CD4-positive, alpha-beta T cell (primary cell): ENCODE measurements at regions not wholly inside any gene's neighbourhood (a gene's known extent, or its start where the extent isn't known, plus 50 kb on each side); places are given as distances from the start of the nearest gene placed in this dataset.

ENCODE experiments used
- ATAC-seq: fragments of 200-7000 bp; cut with Tn5 transposase; one replicate; pipeline ENCODE4 v1.10.0; 2022; ENCODE audit warnings: mild to moderate bottlenecking; ENCODE audit not compliant: poor library complexity
- CTCF ChIA-PET: fragments of 350-600 bp; sonication (Branson Sonifier 250); formaldehyde crosslinking; loops from one replicate; lab custom pipeline; 2021; ENCODE audit warnings: antibody characterized with exemption, inconsistent platforms; lab: Charles Lee
- POLR2A ChIA-PET: fragments of 350-600 bp; sonication (Branson Sonifier 250); formaldehyde crosslinking; loops from one replicate; lab custom pipeline; 2021; ENCODE audit warnings: antibody characterized with exemption, inconsistent platforms; lab: Charles Lee
- DNase-seq, 14 experiments: peaks; one replicate each; pipeline ENCODE4 v3.0.0-alpha.2; 2013 to 2020; ENCODE audit warnings: mixed read lengths in 2 of 14
- H3K27ac ChIP-seq, 2 donors: one replicate each; pipeline versions ENCODE4 v1.5.1 to v1.7.0; 2013; ENCODE audit warnings: low read length in 2 of 2, low read depth in 1 of 2, mild to moderate bottlenecking in 1 of 2
- H3K27me3 ChIP-seq, 2 experiments: 1 replicate in 1 of 2; 2 replicates in 1 of 2; pipeline versions ENCODE4 v1.6.1 to v1.7.0; 2013; ENCODE audit warnings: low read length in 2 of 2, control low read depth in 1 of 2, mild to moderate bottlenecking in 1 of 2, moderate library complexity in 1 of 2; ENCODE audit not compliant: insufficient read depth in 2 of 2, control insufficient read depth in 1 of 2
- H3K36me3 ChIP-seq: one replicate; pipeline ENCODE4 v1.6.1; 2013; ENCODE audit warnings: low read length, control low read depth; ENCODE audit not compliant: insufficient read depth
- H3K4me1 ChIP-seq: one replicate; pipeline ENCODE4 v1.6.1; 2013; ENCODE audit warnings: low read length, control low read depth; ENCODE audit not compliant: insufficient read depth
- H3K4me3 ChIP-seq: one replicate; pipeline ENCODE4 v1.5.1; 2013; ENCODE audit warnings: mild to moderate bottlenecking, low read length, moderate library complexity
- H3K9me3 ChIP-seq, 2 experiments: 1 replicate in 1 of 2; 2 replicates in 1 of 2; pipeline versions ENCODE4 v1.6.1 to v1.7.0; 2013; ENCODE audit warnings: low read length in 2 of 2, mild to moderate bottlenecking in 2 of 2, control low read depth in 1 of 2, moderate library complexity in 1 of 2; ENCODE audit not compliant: control insufficient read depth in 1 of 2, insufficient read depth in 1 of 2
- H3K27ac Mint-ChIP-seq: one replicate; pipeline ENCODE4 v1.8.0; 2020; ENCODE audit warnings: mixed read lengths
- H3K27me3 Mint-ChIP-seq: one replicate; pipeline ENCODE4 v1.8.0; 2021; ENCODE audit warnings: mixed read lengths
- H3K36me3 Mint-ChIP-seq: one replicate; pipeline ENCODE4 v1.8.0; 2021; ENCODE audit warnings: low read depth, mixed read lengths
- H3K4me1 Mint-ChIP-seq: one replicate; pipeline ENCODE4 v1.8.0; 2021; ENCODE audit warnings: low read depth, mixed read lengths
- H3K4me3 Mint-ChIP-seq: one replicate; pipeline ENCODE4 v1.8.0; 2020; ENCODE audit warnings: mild to moderate bottlenecking, mixed read lengths
- H3K9me3 Mint-ChIP-seq: one replicate; pipeline ENCODE4 v1.8.0; 2020; ENCODE audit warnings: mixed read lengths
- CTCF ChIP-seq: fragments of 200-600 bp; IDR thresholded peaks from one replicate; pipeline ENCODE4 v1.8.0; 2022; ENCODE audit warnings: antibody characterized with exemption, mild to moderate bottlenecking
- intact Hi-C, 2 experiments: fragments of 100-400 bp; cut with DNase I in 1 of 2; cut with micrococcal nuclease in 1 of 2; formaldehyde crosslinking; loops; one replicate each; pipeline versions ENCODE4 v1.15.1 to v1.9.0; 2023 to 2025; cut with DNase I, micrococcal nuclease

- POLR2A ChIA-PET, result no interaction called here
- H3K9me3 Mint-ChIP-seq, result no peaks in the 10 kb centered on the region
- H3K4me1 Mint-ChIP-seq, result no peaks in the 10 kb centered on the region
- ATAC-seq (no peak), DNase-seq (no peak)
- no peak for TF ChIP-seq CTCF
- CTCF ChIA-PET, result no interaction called here
- Histone ChIP-seq H3K27ac (no peak overlapping the region), H3K4me3 (no peak overlapping the region), H3K27me3 (peaks cover 4 to 7% of the 10 kb centered on the region in 2 experiments), H3K9me3 (peaks cover 0 to 3% of the 10 kb centered on the region in 2 experiments), H3K36me3 (no peaks in the 10 kb centered on the region), H3K4me1 (no peaks in the 10 kb centered on the region)
- peaks cover 30% of the 10 kb centered on the region for H3K27me3 Mint-ChIP-seq
- intact Hi-C loops, result no loop called here
- H3K4me3 Mint-ChIP-seq, result no peak overlapping the region
- no peaks in the 10 kb centered on the region for H3K36me3 Mint-ChIP-seq
- no peak overlapping the region for H3K27ac Mint-ChIP-seq
Observed at GRCh38 chr12:13342971-13343370, 146.4 kb downstream of the EMP1 start.

GRCh38 chr12:13340149-13340548, 143.6 kb downstream of the EMP1 start:
- no peak for ATAC-seq

GRCh38 chr12:13339538-13339937, 143.0 kb downstream of the EMP1 start:
- TF ChIP-seq CTCF, result no peak
- ATAC-seq, result no peak
- intact Hi-C loops, result no loop called here
- Mint-ChIP-seq H3K27me3 (peaks cover 27% of the 10 kb centered on the region), H3K36me3 (no peaks in the 10 kb centered on the region), H3K4me3 (no peak overlapping the region), H3K9me3 (no peaks in the 10 kb centered on the region), H3K4me1 (no peaks in the 10 kb centered on the region), H3K27ac (no peak overlapping the region)
- CTCF ChIA-PET, result no interaction called here
- Histone ChIP-seq H3K36me3 (no peaks in the 10 kb centered on the region), H3K4me3 (no peak overlapping the region), H3K27me3 (peaks cover 0 to 3% of the 10 kb centered on the region in 2 experiments), H3K4me1 (no peaks in the 10 kb centered on the region), H3K27ac (no peak overlapping the region), H3K9me3 (peaks cover 0 to 3% of the 10 kb centered on the region in 2 experiments)
- POLR2A ChIA-PET, result no interaction called here
- DNase-seq, result no peak

More at GRCh38 chr12:13340149-13340548, 143.6 kb downstream of the EMP1 start:
- no peaks in the 10 kb centered on the region for H3K9me3 Mint-ChIP-seq
- no peak for DNase-seq
- no peak for TF ChIP-seq CTCF
- H3K36me3 Mint-ChIP-seq, result no peaks in the 10 kb centered on the region
- Histone ChIP-seq H3K27ac (no peak overlapping the region), H3K36me3 (no peaks in the 10 kb centered on the region), H3K4me3 (no peak overlapping the region), H3K4me1 (no peaks in the 10 kb centered on the region), H3K9me3 (peaks cover 0 to 3% of the 10 kb centered on the region in 2 experiments), H3K27me3 (peaks cover 0 to 5% of the 10 kb centered on the region in 2 experiments)
- ChIA-PET POLR2A (no interaction called here), CTCF (no interaction called here)
- peaks cover 21% of the 10 kb centered on the region for H3K27me3 Mint-ChIP-seq
- H3K4me3 Mint-ChIP-seq, result no peak overlapping the region
- H3K4me1 Mint-ChIP-seq, result no peaks in the 10 kb centered on the region
- H3K27ac Mint-ChIP-seq, result no peak overlapping the region
- intact Hi-C loops, result no loop called here
